Neural cell (in vitro differentiated cells): ENCODE measurements at regions not wholly inside any gene's neighbourhood (a gene's known extent, or its start where the extent isn't known, plus 50 kb on each side); places are given as distances from the start of the nearest gene placed in this dataset.

ENCODE experiments used
- CTCF ChIP-seq: fragments of 450-650 bp; IDR thresholded peaks from 2 replicates; pipeline ENCODE4 v1.5.1; 2014; ENCODE audit warnings: antibody characterized with exemption, mild to moderate bottlenecking, moderate library complexity; ENCODE audit not compliant: poor library complexity, severe bottlenecking
- POLR2AphosphoS5 ChIP-seq: IDR thresholded peaks from 2 replicates; pipeline ENCODE4 v1.6.1; 2012

- TF ChIP-seq CTCF (no peak), POLR2AphosphoS5 (no peak)
Observed at GRCh38 chr2:196284144-196284844, 112.9 kb upstream of the STK17B start.
